Large intestine (tissue), 3 donors: ENCODE measurements at regions not wholly inside any gene's neighbourhood (a gene's known extent, or its start where the extent isn't known, plus 50 kb on each side); places are given as distances from the start of the nearest gene placed in this dataset.
A peak's percentile ranks its signal among the peaks of the same experiment; 100 is the strongest.

ENCODE experiments used
- DNase-seq, 2 donors: peaks; one replicate each; pipeline versions ENCODE4 v3.0.0 to v3.0.0-alpha.2; 2013
- H3K27ac ChIP-seq: one replicate; pipeline ENCODE4 v1.5.1; 2013; ENCODE audit warnings: low read length
- H3K27me3 ChIP-seq: 2 replicates; pipeline ENCODE4 v1.6.1; 2013; ENCODE audit warnings: low read length; ENCODE audit not compliant: control insufficient read depth, insufficient read depth
- H3K36me3 ChIP-seq: 2 replicates; pipeline ENCODE4 v1.6.1; 2013; ENCODE audit warnings: low read length; ENCODE audit not compliant: control insufficient read depth, insufficient read depth
- H3K4me1 ChIP-seq: one replicate; pipeline ENCODE4 v1.6.1; 2013; ENCODE audit warnings: low read length; ENCODE audit not compliant: control insufficient read depth, insufficient read depth
- H3K4me3 ChIP-seq: one replicate; pipeline ENCODE4 v1.5.1; 2013; ENCODE audit warnings: low read length
- H3K9me3 ChIP-seq: one replicate; pipeline ENCODE4 v1.6.1; 2013; ENCODE audit warnings: mild to moderate bottlenecking, low read depth, low read length, moderate library complexity; ENCODE audit not compliant: control insufficient read depth
- WGBS: methylation state at CpG from one replicate; pipeline ENCODE4 v1.1.5; 2013; ENCODE audit warnings: low lambda C conversion rate; ENCODE audit not compliant: insufficient coverage; 5-methylcytosine and 5-hydroxymethylcytosine counted together

- H3K27me3 ChIP-seq, result no peaks in the 10 kb centered on the region
- H3K36me3 ChIP-seq, result peaks cover 2% of the 10 kb centered on the region
- no peak for DNase-seq
- H3K4me3 ChIP-seq, result no peak overlapping the region
- H3K27ac ChIP-seq, result peak overlapping the region; percentile 25
- WGBS, result no CpG with 5 or more reads among the region's 4 CpGs
- H3K4me1 ChIP-seq, result peaks cover 8% of the 10 kb centered on the region
- H3K9me3 ChIP-seq, result no peaks in the 10 kb centered on the region
Observed at GRCh38 chr1:39128126-39128525, 76.4 kb upstream of the MACF1 start.

GRCh38 chr1:39128959-39129358, 75.5 kb upstream of the MACF1 start:
- no CpG with 5 or more reads among the region's 2 CpGs for WGBS
- H3K4me1 ChIP-seq, result peaks cover 8% of the 10 kb centered on the region

GRCh38 chr1:39129514-39129913, 75.0 kb upstream of the MACF1 start:
- peaks cover 2% of the 10 kb centered on the region for H3K36me3 ChIP-seq
- no peaks in the 10 kb centered on the region for H3K27me3 ChIP-seq
- no peak overlapping the region for H3K27ac ChIP-seq
- no peak for DNase-seq
- H3K4me3 ChIP-seq, result no peak overlapping the region
- H3K9me3 ChIP-seq, result no peaks in the 10 kb centered on the region
- peaks cover 8% of the 10 kb centered on the region for H3K4me1 ChIP-seq

More at GRCh38 chr1:39128959-39129358, 75.5 kb upstream of the MACF1 start:
- H3K36me3 ChIP-seq, result peaks cover 2% of the 10 kb centered on the region
- no peak overlapping the region for H3K4me3 ChIP-seq
- peak; percentile 81 to 91 for DNase-seq
- no peaks in the 10 kb centered on the region for H3K9me3 ChIP-seq
- no peak overlapping the region for H3K27ac ChIP-seq
- no peaks in the 10 kb centered on the region for H3K27me3 ChIP-seq

GRCh38 chr1:39130325-39130724, 74.2 kb upstream of the MACF1 start:
- no CpG with 5 or more reads among the region's 1 CpG for WGBS
- Histone ChIP-seq H3K4me3 (no peak overlapping the region), H3K27ac (no peak overlapping the region), H3K36me3 (peaks cover 2% of the 10 kb centered on the region), H3K9me3 (no peaks in the 10 kb centered on the region), H3K4me1 (peaks cover 8% of the 10 kb centered on the region), H3K27me3 (no peaks in the 10 kb centered on the region)
- DNase-seq, result no peak

- WGBS, result no CpG with 5 or more reads among the region's 2 CpGs
- Histone ChIP-seq H3K4me1 (peaks cover 6% of the 10 kb centered on the region), H3K27ac (no peak overlapping the region), H3K9me3 (no peaks in the 10 kb centered on the region), H3K4me3 (no peak overlapping the region), H3K27me3 (no peaks in the 10 kb centered on the region), H3K36me3 (peaks cover 2% of the 10 kb centered on the region)
- no peak for DNase-seq
Observed at GRCh38 chr1:39131940-39132339, 72.6 kb upstream of the MACF1 start.

GRCh38 chr1:39132505-39133339, 71.8 kb upstream of the MACF1 start:
- WGBS, result no CpG with 5 or more reads among the region's 9 CpGs
- Histone ChIP-seq H3K27me3 (no peaks in the 10 kb centered on the region), H3K4me1 (no peaks in the 10 kb centered on the region)

GRCh38 chr1:39133340-39133684, 71.2 kb upstream of the MACF1 start:
- 100% methylated on average over 1 of the region's 1 CpG for WGBS
- Histone ChIP-seq H3K27me3 (no peaks in the 10 kb centered on the region), H3K9me3 (no peaks in the 10 kb centered on the region), H3K36me3 (peaks cover 2% of the 10 kb centered on the region), H3K4me1 (no peaks in the 10 kb centered on the region), H3K4me3 (no peak overlapping the region), H3K27ac (no peak overlapping the region)
- DNase-seq, result no peak

More at GRCh38 chr1:39132505-39133339, 71.8 kb upstream of the MACF1 start:
- Histone ChIP-seq H3K4me3 (no peak overlapping the region), H3K36me3 (peaks cover 2% of the 10 kb centered on the region), H3K27ac (peak overlapping the region; percentile 24), H3K9me3 (no peaks in the 10 kb centered on the region)
- DNase-seq, result peak; percentile 54 to 69

GRCh38 chr1:39134768-39135333, 69.6 kb upstream of the MACF1 start:
- no peaks in the 10 kb centered on the region for H3K27me3 ChIP-seq
- no peak overlapping the region for H3K27ac ChIP-seq
- peaks cover 2% of the 10 kb centered on the region for H3K36me3 ChIP-seq
- DNase-seq, result no peak
- no CpG with 5 or more reads among the region's 5 CpGs for WGBS
- H3K4me1 ChIP-seq, result no peaks in the 10 kb centered on the region
- no peaks in the 10 kb centered on the region for H3K9me3 ChIP-seq
- no peak overlapping the region for H3K4me3 ChIP-seq

GRCh38 chr1:39136638-39137037, 67.9 kb upstream of the MACF1 start:
- WGBS, result 94% methylated on average over 2 of the region's 2 CpGs
- Histone ChIP-seq H3K27me3 (no peaks in the 10 kb centered on the region), H3K4me1 (no peaks in the 10 kb centered on the region), H3K9me3 (no peaks in the 10 kb centered on the region), H3K36me3 (peaks cover 2% of the 10 kb centered on the region), H3K27ac (no peak overlapping the region), H3K4me3 (no peak overlapping the region)
- no peak for DNase-seq

- Histone ChIP-seq H3K27me3 (no peaks in the 10 kb centered on the region), H3K9me3 (no peaks in the 10 kb centered on the region), H3K4me3 (no peak overlapping the region), H3K36me3 (peaks cover 2% of the 10 kb centered on the region), H3K4me1 (peaks cover 4% of the 10 kb centered on the region), H3K27ac (no peak overlapping the region)
- DNase-seq, result no peak
- 60% methylated on average over 1 of the region's 3 CpGs for WGBS
Observed at GRCh38 chr1:39139723-39140360, 64.7 kb upstream of the MACF1 start.
